ENCODE measurements at regions not wholly inside any gene's neighbourhood (a gene's known extent, or its start where the extent isn't known, plus 50 kb on each side); places are given as distances from the start of the nearest gene placed in this dataset.
"Not testable (repeated sequence)": the region's sequence is repeated elsewhere in the genome, so short reads cannot be mapped to it uniquely, and the experiment has no call there.

DNA sequence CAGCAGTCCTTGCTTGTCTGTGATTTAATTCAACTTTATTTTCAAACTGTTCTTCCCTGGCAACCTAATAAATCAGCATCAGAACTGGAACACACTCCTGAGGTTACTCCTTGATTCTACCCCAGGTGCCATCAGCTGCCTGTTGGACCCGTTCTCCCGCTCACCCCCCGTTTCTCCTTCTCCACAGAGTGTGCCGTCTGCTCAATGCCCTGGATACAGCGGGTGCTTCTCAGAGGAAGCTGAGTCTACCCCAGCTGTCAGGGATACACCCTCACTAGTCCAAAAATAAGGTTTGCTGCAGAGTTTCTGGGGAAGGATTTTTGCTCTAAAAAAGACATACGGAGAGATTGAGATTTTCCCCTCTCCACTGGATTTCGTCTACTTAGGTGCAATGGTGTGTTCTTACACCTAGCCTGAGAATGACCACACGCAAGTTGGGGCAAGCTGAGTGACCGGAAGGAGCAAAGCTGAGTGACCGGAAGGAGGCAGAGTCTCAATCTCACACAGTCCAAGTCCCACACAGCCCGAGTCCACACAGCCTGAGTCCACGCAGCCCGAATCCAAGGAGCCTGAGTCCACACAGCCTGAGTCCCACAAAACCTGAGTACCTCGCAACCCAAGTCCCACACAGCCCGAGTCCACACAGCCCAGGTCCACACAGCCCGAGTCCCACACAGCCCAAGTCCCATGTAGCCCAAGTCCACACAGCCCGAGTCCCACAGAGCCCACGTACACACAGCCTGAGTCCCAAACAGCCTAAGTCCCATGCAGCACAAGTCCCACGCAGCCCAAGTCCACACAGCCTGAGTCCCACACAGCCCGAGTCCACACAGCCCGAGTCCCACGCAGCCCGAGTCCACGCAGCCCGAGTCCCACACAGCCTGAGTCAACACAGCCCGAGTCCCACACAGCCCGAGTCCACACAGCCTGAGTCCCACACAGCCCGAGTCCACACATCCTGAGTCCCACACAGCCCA, 58.6 kb upstream of the DACT2 start:
- Histone ChIP-seq H3K4me3 (ENCODE audit: low read length) (no peak overlapping the region), H3K9ac (ENCODE audit: low read length) (no peak overlapping the region), H4K20me1 (ENCODE audit: low read length) (no peaks in the 10 kb centered on the region), H3K4me1 (ENCODE audit: insufficient read depth, low read length) (no peaks in the 10 kb centered on the region), H3K79me2 (ENCODE audit: low read length) (no peaks in the 10 kb centered on the region), H3K27ac (ENCODE audit: low read length) (no peak overlapping the region), H3K9me2 (replicated peaks; ENCODE audit: low read length) (no peaks in the 10 kb centered on the region), H3K27me3 (ENCODE audit: low read length) (0 out of 2 replicates have a peak, but pooled peaks cover 4% of the 10 kb centered on the region), H3F3A (ENCODE audit: low read length, unreplicated experiment) (no peaks in the 10 kb centered on the region), H2AFZ (ENCODE audit: low read length) (no peak overlapping the region), H3K9me3 (ENCODE audit: low read length) (no peaks in the 10 kb centered on the region), H3K36me3 (ENCODE audit: low read depth, low read length) (no peaks in the 10 kb centered on the region), H3K4me2 (ENCODE audit: low read length) (no peak overlapping the region)
- BruUV-seq (replicated peaks): no TSS peak
- TF ChIP-seq EZH2 (IDR thresholded peaks at IDR 0.05; ENCODE audit: low read length, unreplicated experiment): no peak
- TF ChIP-seq, protein P1, sequence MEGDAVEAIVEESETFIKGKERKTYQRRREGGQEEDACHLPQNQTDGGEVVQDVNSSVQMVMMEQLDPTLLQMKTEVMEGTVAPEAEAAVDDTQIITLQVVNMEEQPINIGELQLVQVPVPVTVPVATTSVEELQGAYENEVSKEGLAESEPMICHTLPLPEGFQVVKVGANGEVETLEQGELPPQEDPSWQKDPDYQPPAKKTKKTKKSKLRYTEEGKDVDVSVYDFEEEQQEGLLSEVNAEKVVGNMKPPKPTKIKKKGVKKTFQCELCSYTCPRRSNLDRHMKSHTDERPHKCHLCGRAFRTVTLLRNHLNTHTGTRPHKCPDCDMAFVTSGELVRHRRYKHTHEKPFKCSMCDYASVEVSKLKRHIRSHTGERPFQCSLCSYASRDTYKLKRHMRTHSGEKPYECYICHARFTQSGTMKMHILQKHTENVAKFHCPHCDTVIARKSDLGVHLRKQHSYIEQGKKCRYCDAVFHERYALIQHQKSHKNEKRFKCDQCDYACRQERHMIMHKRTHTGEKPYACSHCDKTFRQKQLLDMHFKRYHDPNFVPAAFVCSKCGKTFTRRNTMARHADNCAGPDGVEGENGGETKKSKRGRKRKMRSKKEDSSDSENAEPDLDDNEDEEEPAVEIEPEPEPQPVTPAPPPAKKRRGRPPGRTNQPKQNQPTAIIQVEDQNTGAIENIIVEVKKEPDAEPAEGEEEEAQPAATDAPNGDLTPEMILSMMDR (conservative IDR thresholded peaks at IDR 0.05; ENCODE audit: low read depth, low read length): no peak
- TF ChIP-seq EZH2phosphoT487 (IDR thresholded peaks at IDR 0.05; ENCODE audit: borderline replicate concordance, low read length): no peak
- DNase-seq: no peak
- ChIA-PET POLR2A (ENCODE audit: unreplicated experiment) (no interaction called here), CTCF (no interaction called here)
- intact Hi-C loops (cut with micrococcal nuclease): no loop called here
- ATAC-seq: no peak

DNA sequence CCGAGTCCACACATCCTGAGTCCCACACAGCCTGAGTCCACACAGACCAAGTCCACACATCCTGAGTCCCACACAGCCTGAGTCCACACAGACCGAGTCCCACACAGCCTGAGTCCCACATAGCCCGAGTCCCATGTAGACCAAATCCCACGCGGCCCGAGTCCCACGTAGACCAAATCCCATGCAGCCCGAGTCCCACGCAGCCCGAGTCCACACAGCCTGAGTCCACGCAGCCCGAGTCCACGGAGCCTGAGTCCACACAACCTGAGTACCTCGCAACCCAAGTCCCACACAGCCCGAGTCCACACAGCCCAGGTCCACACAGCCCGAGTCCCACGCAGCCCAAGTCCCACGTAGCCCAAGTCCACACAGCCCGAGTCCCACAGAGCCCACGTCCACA, 60.0 kb upstream of the DACT2 start:
- H3K4me1 ChIP-seq (ENCODE audit: insufficient read depth, low read length); CTCF ChIA-PET; H3K4me3 ChIP-seq (ENCODE audit: low read length); H3K79me2 ChIP-seq (ENCODE audit: low read length); H3K9ac ChIP-seq (ENCODE audit: low read length); POLR2A ChIA-PET (ENCODE audit: unreplicated experiment); H4K20me1 ChIP-seq (ENCODE audit: low read length); H3K36me3 ChIP-seq (ENCODE audit: low read depth, low read length); H3K9me3 ChIP-seq (ENCODE audit: low read length); H3F3A ChIP-seq (ENCODE audit: low read length, unreplicated experiment); H3K4me2 ChIP-seq (ENCODE audit: low read length); ATAC-seq; intact Hi-C loops (cut with micrococcal nuclease); H2AFZ ChIP-seq (ENCODE audit: low read length); H3K27ac ChIP-seq (ENCODE audit: low read length); BruUV-seq (replicated peaks); H3K27me3 ChIP-seq (ENCODE audit: low read length); DNase-seq; H3K9me2 ChIP-seq (replicated peaks; ENCODE audit: low read length): not testable (repeated sequence)

DNA sequence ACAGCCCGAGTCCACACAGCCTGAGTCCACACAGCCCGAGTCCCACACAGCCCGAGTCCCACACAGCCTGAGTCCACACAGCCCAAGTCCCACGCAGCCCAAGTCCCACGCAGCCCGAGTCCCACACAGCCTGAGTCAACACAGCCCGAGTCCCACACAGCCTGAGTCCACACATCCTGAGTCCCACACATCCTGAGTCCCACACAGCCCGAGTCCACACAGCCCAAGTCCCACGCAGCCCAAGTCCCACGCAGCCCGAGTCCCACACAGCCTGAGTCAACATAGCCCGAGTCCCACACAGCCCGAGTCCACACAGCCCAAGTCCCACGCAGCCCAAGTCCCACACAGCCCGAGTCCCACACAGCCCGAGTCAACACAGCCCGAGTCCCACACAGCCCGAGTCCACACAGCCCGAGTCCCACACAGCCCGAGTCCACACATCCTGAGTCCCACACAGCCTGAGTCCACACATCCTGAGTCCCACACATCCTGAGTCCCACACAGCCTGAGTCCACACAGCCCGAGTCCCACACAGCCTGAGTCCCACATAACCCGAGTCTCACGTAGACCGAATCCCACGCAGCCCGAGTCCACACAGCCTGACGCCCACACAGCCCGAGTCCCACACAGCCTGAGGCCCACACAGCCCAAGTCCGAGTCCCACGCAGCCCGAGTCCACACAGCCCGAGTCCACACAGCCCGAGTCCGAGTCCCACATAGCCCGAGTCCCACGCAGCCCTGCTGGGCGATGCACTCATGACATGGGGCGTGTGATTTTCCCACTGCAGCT, 60.6 kb upstream of the SMOC2 start:
- H3K4me1 ChIP-seq (ENCODE audit: insufficient read depth, low read length); H3K79me2 ChIP-seq (ENCODE audit: low read length); intact Hi-C loops (cut with micrococcal nuclease); ATAC-seq; CTCF ChIA-PET; BruUV-seq (replicated peaks); POLR2A ChIA-PET (ENCODE audit: unreplicated experiment); H2AFZ ChIP-seq (ENCODE audit: low read length); H3K4me3 ChIP-seq (ENCODE audit: low read length); H3K27ac ChIP-seq (ENCODE audit: low read length); H3K9me3 ChIP-seq (ENCODE audit: low read length); H3K9me2 ChIP-seq (replicated peaks; ENCODE audit: low read length); H4K20me1 ChIP-seq (ENCODE audit: low read length); DNase-seq; H3K9ac ChIP-seq (ENCODE audit: low read length); H3K27me3 ChIP-seq (ENCODE audit: low read length); H3F3A ChIP-seq (ENCODE audit: low read length, unreplicated experiment); H3K36me3 ChIP-seq (ENCODE audit: low read depth, low read length); H3K4me2 ChIP-seq (ENCODE audit: low read length): not testable (repeated sequence)
